ENCODE measurements at regions not wholly inside any gene's neighbourhood (a gene's known extent, or its start where the extent isn't known, plus 50 kb on each side); places are given as distances from the start of the nearest gene placed in this dataset.

GRCh38 chr7:119925581-119926289, 347.2 kb upstream of the KCND2 start:
- no peaks in the 10 kb centered on the region for H3K4me1 ChIP-seq
- TF ChIP-seq POLR2A (IDR thresholded peaks at IDR 0.05) (no peak), POLR2AphosphoS5 (IDR thresholded peaks at IDR 0.05; ENCODE audit: insufficient read depth in 1 of 2, low read depth in 1 of 2) (no peak)
- TF ChIP-seq, protein P1, sequence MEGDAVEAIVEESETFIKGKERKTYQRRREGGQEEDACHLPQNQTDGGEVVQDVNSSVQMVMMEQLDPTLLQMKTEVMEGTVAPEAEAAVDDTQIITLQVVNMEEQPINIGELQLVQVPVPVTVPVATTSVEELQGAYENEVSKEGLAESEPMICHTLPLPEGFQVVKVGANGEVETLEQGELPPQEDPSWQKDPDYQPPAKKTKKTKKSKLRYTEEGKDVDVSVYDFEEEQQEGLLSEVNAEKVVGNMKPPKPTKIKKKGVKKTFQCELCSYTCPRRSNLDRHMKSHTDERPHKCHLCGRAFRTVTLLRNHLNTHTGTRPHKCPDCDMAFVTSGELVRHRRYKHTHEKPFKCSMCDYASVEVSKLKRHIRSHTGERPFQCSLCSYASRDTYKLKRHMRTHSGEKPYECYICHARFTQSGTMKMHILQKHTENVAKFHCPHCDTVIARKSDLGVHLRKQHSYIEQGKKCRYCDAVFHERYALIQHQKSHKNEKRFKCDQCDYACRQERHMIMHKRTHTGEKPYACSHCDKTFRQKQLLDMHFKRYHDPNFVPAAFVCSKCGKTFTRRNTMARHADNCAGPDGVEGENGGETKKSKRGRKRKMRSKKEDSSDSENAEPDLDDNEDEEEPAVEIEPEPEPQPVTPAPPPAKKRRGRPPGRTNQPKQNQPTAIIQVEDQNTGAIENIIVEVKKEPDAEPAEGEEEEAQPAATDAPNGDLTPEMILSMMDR (IDR thresholded peaks at IDR 0.05): no peak
- intact Hi-C loops (cut with DNase I): loop anchor here (10.0 kb wide), 1 partner anchor 349 kb away; the partner anchor contains the start of gene KCND2
- no peaks in the 10 kb centered on the region for H3K27me3 ChIP-seq
- H3K36me3 ChIP-seq: no peaks in the 10 kb centered on the region
- no peak overlapping the region for H3K4me3 ChIP-seq
- DNase-seq (ENCODE audit: extremely low spot score in 2 of 2): no peak
- no peaks in the 10 kb centered on the region for H3K9me3 ChIP-seq
- H3K27ac ChIP-seq: no peak overlapping the region

- H3K4me3 ChIP-seq: no peak overlapping the region
- H3K27ac ChIP-seq: no peak overlapping the region
- TF ChIP-seq POLR2A (IDR thresholded peaks at IDR 0.05) (no peak), POLR2AphosphoS5 (IDR thresholded peaks at IDR 0.05; ENCODE audit: insufficient read depth in 1 of 2, low read depth in 1 of 2) (no peak)
- TF ChIP-seq, protein P1 (IDR thresholded peaks at IDR 0.05): no peak
- intact Hi-C loops (cut with DNase I): loop anchor here (10.0 kb wide), 1 partner anchor 345 kb away; the partner anchor contains the start of gene KCND2
- no peaks in the 10 kb centered on the region for H3K27me3 ChIP-seq
- no peaks in the 10 kb centered on the region for H3K9me3 ChIP-seq
- DNase-seq (ENCODE audit: extremely low spot score in 2 of 2): no peak
- H3K36me3 ChIP-seq: no peaks in the 10 kb centered on the region
- H3K4me1 ChIP-seq: no peaks in the 10 kb centered on the region
Measured at GRCh38 chr7:119929891-119930290, 343.1 kb upstream of the KCND2 start.

DNA sequence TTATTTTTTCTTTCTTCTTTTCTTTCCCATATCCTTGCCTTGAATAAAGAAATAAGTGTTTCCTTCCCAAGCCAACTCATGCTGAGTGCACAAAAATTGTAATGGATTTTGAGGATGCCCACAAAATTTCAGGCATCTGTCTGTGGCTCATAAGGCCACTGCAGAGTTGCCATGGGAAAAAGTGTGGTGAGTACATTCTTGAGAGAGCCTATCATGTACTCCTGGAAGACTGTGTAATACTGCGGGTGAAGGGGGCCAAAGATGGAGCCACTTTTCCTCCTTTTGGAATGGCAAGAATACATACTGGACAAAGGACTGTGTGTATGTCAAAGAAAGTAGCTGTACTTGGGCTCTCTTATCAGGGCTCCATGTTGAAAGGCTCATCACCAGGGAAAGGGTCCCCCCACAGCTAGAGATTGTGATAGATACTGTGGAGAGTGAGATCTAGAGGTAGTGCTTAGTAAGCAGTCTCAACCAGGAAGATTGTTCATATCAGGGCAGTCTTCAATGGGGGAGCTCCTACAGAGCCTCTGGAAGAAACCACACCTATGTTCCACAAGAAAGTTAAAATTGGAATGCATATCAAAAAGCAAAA, 341.6 kb upstream of the KCND2 start:
- intact Hi-C loops (cut with DNase I): no loop called here
- H3K27ac ChIP-seq: no peak overlapping the region
- H3K9me3 ChIP-seq: no peaks in the 10 kb centered on the region
- no peaks in the 10 kb centered on the region for H3K27me3 ChIP-seq
- H3K4me3 ChIP-seq: no peak overlapping the region
- no peaks in the 10 kb centered on the region for H3K36me3 ChIP-seq
- H3K4me1 ChIP-seq: no peaks in the 10 kb centered on the region
- no peak for DNase-seq (ENCODE audit: extremely low spot score in 2 of 2)
- no peak for TF ChIP-seq POLR2AphosphoS5 (IDR thresholded peaks at IDR 0.05; ENCODE audit: insufficient read depth in 1 of 2, low read depth in 1 of 2)
- TF ChIP-seq, protein P1 (IDR thresholded peaks at IDR 0.05): no peak
- no peak for TF ChIP-seq POLR2A (IDR thresholded peaks at IDR 0.05)

- DNase-seq (ENCODE audit: extremely low spot score in 2 of 2): no peak
- no peaks in the 10 kb centered on the region for H3K4me1 ChIP-seq
- no peak overlapping the region for H3K27ac ChIP-seq
- no peaks in the 10 kb centered on the region for H3K9me3 ChIP-seq
- intact Hi-C loops (cut with DNase I): no loop called here
- H3K4me3 ChIP-seq: no peak overlapping the region
- H3K27me3 ChIP-seq: no peaks in the 10 kb centered on the region
- no peak for TF ChIP-seq POLR2A (IDR thresholded peaks at IDR 0.05)
- TF ChIP-seq, protein P1 (IDR thresholded peaks at IDR 0.05): peak in 2 of 3 experiments; percentile 27 to 35
- no peaks in the 10 kb centered on the region for H3K36me3 ChIP-seq
Measured at GRCh38 chr7:119935418-119936025, 337.5 kb upstream of the KCND2 start.

DNA sequence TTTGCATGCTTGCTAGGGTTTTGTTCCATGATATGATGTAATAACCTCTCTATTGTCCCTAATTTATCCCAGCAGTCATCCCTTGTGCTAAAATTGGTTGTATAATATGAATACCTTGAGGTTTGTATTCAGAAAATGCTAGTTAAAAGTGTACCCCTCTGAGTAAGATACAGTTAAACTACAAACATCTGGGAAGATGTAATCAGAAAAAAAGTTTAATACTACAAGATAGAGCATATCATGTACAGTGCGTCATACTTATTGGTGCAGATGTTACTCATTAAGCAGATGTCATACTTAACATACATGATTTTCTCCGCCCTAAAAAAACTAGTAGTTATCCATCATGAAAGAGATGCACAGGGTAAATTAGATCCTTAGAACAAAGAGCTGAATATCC, 336.1 kb upstream of the KCND2 start:
- Histone ChIP-seq H3K4me1 (no peaks in the 10 kb centered on the region), H3K36me3 (no peaks in the 10 kb centered on the region), H3K9me3 (no peaks in the 10 kb centered on the region), H3K27ac (no peak overlapping the region), H3K27me3 (no peaks in the 10 kb centered on the region), H3K4me3 (no peak overlapping the region)
- intact Hi-C loops (cut with DNase I): no loop called here
- TF ChIP-seq POLR2A (IDR thresholded peaks at IDR 0.05) (no peak), POLR2AphosphoS5 (IDR thresholded peaks at IDR 0.05; ENCODE audit: insufficient read depth in 1 of 2, low read depth in 1 of 2) (no peak)
- TF ChIP-seq, protein P1 (IDR thresholded peaks at IDR 0.05): no peak
- DNase-seq (ENCODE audit: extremely low spot score in 2 of 2): no peak

Measured in vagina (tissue), 2 donors.